ENCODE measurements at regions not wholly inside any gene's neighbourhood (a gene's known extent, or its start where the extent isn't known, plus 50 kb on each side); places are given as distances from the start of the nearest gene placed in this dataset.

GRCh38 chr12:41634091-41634490, 446.0 kb downstream of the PDZRN4 start:
- TF ChIP-seq USF1 (IDR thresholded peaks at IDR 0.05) (no peak), TCF12 (IDR thresholded peaks at IDR 0.05; ENCODE audit: low read depth) (no peak), TEAD4 (IDR thresholded peaks at IDR 0.05) (no peak), YY1 (IDR thresholded peaks at IDR 0.05; ENCODE audit: low read depth) (no peak), REST (IDR thresholded peaks at IDR 0.05; ENCODE audit: low read depth) (no peak), CEBPB (IDR thresholded peaks at IDR 0.05) (no peak), MAX (IDR thresholded peaks at IDR 0.05) (no peak), NFIC (IDR thresholded peaks at IDR 0.05) (no peak), CREB1 (IDR thresholded peaks at IDR 0.05; ENCODE audit: low read depth) (no peak), ZBTB7A (IDR thresholded peaks at IDR 0.05; ENCODE audit: low read depth) (no peak), FOXM1 (IDR thresholded peaks at IDR 0.05; ENCODE audit: borderline replicate concordance, low read depth) (no peak), EP300 (IDR thresholded peaks at IDR 0.05; ENCODE audit: borderline replicate concordance) (no peak), RAD21 (IDR thresholded peaks at IDR 0.05; ENCODE audit: low read depth) (no peak), TAF1 (IDR thresholded peaks at IDR 0.05; ENCODE audit: low read depth) (no peak), EGR1 (IDR thresholded peaks at IDR 0.05) (no peak)

- TF ChIP-seq REST (IDR thresholded peaks at IDR 0.05; ENCODE audit: low read depth) (no peak), NFIC (IDR thresholded peaks at IDR 0.05) (no peak), MAX (IDR thresholded peaks at IDR 0.05) (no peak), ZBTB7A (IDR thresholded peaks at IDR 0.05; ENCODE audit: low read depth) (no peak), CREB1 (IDR thresholded peaks at IDR 0.05; ENCODE audit: low read depth) (no peak), TAF1 (IDR thresholded peaks at IDR 0.05; ENCODE audit: low read depth) (no peak), EP300 (IDR thresholded peaks at IDR 0.05; ENCODE audit: borderline replicate concordance) (no peak), USF1 (IDR thresholded peaks at IDR 0.05) (no peak), EGR1 (IDR thresholded peaks at IDR 0.05) (no peak), YY1 (IDR thresholded peaks at IDR 0.05; ENCODE audit: low read depth) (no peak), CEBPB (IDR thresholded peaks at IDR 0.05) (no peak), TCF12 (IDR thresholded peaks at IDR 0.05; ENCODE audit: low read depth) (no peak), RAD21 (IDR thresholded peaks at IDR 0.05; ENCODE audit: low read depth) (no peak), FOXM1 (IDR thresholded peaks at IDR 0.05; ENCODE audit: borderline replicate concordance, low read depth) (no peak), TEAD4 (IDR thresholded peaks at IDR 0.05) (no peak)
Measured at GRCh38 chr12:41629611-41630010, 441.5 kb downstream of the PDZRN4 start.

- no peak for TF ChIP-seq USF1 (IDR thresholded peaks at IDR 0.05)
- no peak for TF ChIP-seq CEBPB (IDR thresholded peaks at IDR 0.05)
- no peak for TF ChIP-seq MAX (IDR thresholded peaks at IDR 0.05)
- TF ChIP-seq EP300 (IDR thresholded peaks at IDR 0.05; ENCODE audit: borderline replicate concordance): no peak
- no peak for TF ChIP-seq EGR1 (IDR thresholded peaks at IDR 0.05)
- TF ChIP-seq RAD21 (IDR thresholded peaks at IDR 0.05; ENCODE audit: low read depth): no peak
Measured at GRCh38 chr12:41627476-41627875, 439.4 kb downstream of the PDZRN4 start.

- no peak for TF ChIP-seq USF1 (IDR thresholded peaks at IDR 0.05)
- no peak for TF ChIP-seq RAD21 (IDR thresholded peaks at IDR 0.05; ENCODE audit: low read depth)
- TF ChIP-seq REST (IDR thresholded peaks at IDR 0.05; ENCODE audit: low read depth): no peak
- TF ChIP-seq NFIC (IDR thresholded peaks at IDR 0.05): no peak
- TF ChIP-seq TAF1 (IDR thresholded peaks at IDR 0.05; ENCODE audit: low read depth): no peak
- TF ChIP-seq MAX (IDR thresholded peaks at IDR 0.05): no peak
- no peak for TF ChIP-seq CEBPB (IDR thresholded peaks at IDR 0.05)
- TF ChIP-seq YY1 (IDR thresholded peaks at IDR 0.05; ENCODE audit: low read depth): no peak
- no peak for TF ChIP-seq EP300 (IDR thresholded peaks at IDR 0.05; ENCODE audit: borderline replicate concordance)
- no peak for TF ChIP-seq FOXM1 (IDR thresholded peaks at IDR 0.05; ENCODE audit: borderline replicate concordance, low read depth)
- no peak for TF ChIP-seq CREB1 (IDR thresholded peaks at IDR 0.05; ENCODE audit: low read depth)
- TF ChIP-seq TEAD4 (IDR thresholded peaks at IDR 0.05): no peak
- TF ChIP-seq EGR1 (IDR thresholded peaks at IDR 0.05): no peak
- TF ChIP-seq ZBTB7A (IDR thresholded peaks at IDR 0.05; ENCODE audit: low read depth): no peak
- no peak for TF ChIP-seq TCF12 (IDR thresholded peaks at IDR 0.05; ENCODE audit: low read depth)
Measured at GRCh38 chr12:41624571-41624970, 436.5 kb downstream of the PDZRN4 start.

Measured in Ishikawa (cell line).